ENCODE measurements at regions not wholly inside any gene's neighbourhood (a gene's known extent, or its start where the extent isn't known, plus 50 kb on each side); places are given as distances from the start of the nearest gene placed in this dataset.

GRCh38 chr1:228898582-228898992 is 163.3 kb downstream of the RHOU start:
- TF ChIP-seq CTCF (conservative IDR thresholded peaks at IDR 0.05) = no peak
- no peak for TF ChIP-seq EZH2 (IDR thresholded peaks at IDR 0.05; ENCODE audit: low read depth)

All from PC-9 (cell line).